COLO668 (cell line): ENCODE measurements at regions not wholly inside any gene's neighbourhood (a gene's known extent, or its start where the extent isn't known, plus 50 kb on each side); places are given as distances from the start of the nearest gene placed in this dataset.

ENCODE experiments used
- DNase-seq: peaks from one replicate; lab custom pipeline; 2025; ENCODE audit not compliant: unreplicated experiment; lab: John Stamatoyannopoulos, UW

DNA sequence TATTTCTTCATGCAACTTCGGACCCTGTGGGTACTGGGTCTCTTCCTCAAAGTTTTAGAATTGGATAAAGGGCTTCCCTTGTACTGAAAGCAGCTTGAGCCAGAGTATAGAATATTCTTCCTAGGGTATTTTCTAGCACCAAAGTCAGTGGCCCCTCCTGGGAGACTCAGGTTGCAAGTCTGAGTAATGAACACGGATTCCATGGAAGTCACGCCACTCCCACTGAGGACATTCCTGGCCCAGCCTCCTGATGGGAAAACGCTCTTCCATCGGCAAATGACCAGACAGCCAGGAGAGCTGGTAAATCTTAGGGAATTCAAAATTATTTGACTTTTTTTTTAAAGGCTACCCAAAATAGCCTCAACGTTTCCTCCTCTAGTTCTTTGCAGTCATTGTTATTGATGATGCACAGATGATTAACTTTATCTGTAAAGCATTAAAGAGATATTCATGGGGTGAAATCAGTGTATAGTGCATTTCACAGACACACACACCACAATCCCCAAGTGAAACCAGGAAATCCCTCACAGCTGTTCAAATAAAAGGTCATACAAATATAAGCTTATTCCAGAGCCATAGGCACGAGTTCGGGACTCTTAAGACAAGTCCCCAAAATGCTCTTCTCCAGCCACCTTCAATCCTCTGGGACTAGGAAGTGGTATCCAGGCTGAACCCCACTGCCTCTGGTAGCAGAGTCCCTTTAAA lies 248.8 kb downstream of the SOD2 start:
- DNase-seq: no peak

DNA sequence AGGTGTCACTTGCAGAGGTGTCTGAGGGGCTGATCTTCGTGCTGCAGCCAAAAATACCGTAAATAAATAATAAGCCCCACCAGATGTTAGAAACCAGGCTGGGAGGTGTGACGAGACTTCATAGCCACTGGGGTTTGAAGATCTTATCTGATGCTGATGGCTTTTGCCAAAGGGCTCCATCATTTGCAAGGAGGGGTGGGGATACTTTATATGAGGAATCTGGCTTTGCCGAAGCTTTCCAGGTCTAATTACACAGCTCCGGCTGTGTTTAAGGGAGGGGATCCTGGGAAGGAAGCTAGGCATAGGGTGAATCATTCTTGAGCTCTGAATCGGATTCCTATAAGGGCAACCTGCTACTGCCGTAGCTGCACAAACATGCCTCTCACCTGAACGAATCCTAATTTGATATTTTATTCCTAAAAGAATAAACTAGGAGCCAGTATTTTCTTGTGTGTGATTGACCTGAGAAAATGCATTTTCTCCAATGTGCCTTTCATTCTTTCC lies 249.6 kb downstream of the SOD2 start:
- no peak for DNase-seq

DNA sequence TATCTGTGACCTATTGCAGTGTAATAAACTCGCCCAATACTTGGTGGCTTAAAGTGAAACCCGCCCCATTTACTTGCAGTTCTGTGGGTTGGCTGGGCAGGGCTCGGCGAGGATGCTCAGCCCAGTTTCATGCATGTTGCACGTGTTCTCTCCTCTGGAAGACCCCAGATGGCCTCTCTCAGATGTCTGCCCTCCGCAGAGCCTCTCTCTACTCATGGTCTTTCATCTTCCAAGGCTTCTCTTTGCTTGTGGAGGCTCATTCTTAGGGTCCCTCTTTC lies 251.4 kb downstream of the SOD2 start:
- DNase-seq: no peak

DNA sequence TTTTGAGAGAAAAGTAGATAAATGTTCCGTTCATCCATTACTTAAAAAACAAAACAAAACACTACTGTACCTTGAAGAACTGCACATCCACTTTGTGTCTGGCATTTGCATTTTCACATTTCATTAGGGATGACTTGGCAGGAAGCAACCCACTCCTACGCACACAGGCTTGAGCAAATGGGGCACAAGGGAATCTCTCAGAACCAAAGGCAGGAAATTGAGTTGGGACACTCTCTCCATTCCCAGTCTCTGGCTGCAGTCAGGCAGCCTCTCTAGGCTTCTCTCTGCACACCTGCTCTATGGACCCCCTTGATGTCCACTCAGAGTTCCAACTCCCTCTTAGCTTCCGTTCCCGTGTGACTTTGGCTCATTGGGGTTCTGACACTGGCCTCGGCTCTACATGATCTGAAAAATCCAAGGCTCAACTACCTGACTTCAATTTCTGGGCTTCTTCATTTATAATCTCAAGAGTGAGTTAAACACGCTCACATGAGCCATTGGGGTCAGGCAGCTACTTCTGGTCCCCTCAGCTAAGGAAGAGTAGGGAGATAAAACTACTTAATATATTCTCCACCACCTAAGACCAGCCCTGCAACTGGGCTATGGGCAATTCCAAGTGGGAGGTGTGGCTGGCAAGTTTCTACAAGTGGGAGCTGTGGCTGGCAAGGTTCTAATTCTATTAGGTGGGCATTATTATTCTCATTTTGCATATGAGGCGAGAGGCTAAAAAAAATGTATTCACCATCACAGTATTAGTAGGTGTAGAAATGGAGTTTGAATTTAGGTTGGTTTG lies 251.9 kb downstream of the SOD2 start:
- DNase-seq: no peak

DNA sequence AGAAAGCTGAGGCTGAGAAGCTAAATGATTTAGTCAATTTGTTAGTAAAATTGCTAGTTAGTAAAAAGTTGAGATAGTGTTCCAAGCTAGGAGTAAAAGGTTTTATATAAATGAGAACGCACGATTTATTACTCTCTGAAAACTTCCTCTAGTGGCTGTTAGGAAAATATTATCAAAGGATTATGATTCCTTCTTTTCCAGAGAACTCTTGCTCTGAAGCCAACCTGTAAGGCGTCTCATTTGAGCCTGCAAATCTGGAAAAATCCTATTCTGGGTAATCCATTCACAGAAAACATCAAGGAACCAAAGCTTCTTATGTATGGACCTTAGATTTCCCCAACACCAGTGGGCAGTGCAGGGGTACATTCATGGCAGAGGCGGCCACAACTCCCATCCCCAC lies 252.7 kb downstream of the SOD2 start:
- DNase-seq: no peak

DNA sequence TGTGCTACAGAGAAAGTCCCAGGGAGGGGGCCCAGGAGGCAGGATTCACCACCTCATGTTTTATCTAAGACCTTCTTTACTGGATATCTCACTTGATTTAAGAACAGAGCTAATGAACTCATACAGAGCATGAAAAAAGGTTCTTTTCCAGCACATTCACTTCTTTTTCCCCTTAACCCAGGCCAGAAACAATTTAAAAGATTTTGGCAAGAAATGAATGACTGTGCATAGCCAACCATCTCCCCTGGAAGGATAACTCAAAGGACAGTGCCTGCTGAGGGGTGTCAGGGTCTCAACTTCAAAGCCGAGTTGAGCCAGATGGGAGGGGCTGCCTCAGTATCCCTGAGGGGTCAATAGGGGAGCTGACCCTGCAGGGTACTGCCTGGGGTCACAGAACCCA lies 253.4 kb downstream of the SOD2 start:
- no peak for DNase-seq

DNA sequence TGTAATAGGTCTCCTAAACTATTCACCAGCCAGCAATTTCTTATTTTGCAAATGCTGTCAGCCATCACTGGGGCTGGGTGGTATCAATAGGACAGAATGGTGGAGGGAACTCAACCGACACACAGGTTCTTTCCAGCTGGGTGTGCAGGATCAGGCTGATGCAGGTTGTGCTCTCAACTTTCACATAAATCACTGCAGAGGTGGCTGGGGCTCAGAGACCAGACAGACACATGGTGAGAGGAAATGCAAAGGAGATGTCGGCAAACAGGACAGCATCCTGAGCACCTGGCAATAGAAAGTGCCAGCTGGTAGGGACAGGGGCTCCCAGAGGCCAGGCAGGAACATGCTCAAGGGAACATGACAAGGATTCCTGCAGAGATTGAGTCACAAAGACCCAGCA lies 254.9 kb downstream of the SOD2 start:
- no peak for DNase-seq

DNA sequence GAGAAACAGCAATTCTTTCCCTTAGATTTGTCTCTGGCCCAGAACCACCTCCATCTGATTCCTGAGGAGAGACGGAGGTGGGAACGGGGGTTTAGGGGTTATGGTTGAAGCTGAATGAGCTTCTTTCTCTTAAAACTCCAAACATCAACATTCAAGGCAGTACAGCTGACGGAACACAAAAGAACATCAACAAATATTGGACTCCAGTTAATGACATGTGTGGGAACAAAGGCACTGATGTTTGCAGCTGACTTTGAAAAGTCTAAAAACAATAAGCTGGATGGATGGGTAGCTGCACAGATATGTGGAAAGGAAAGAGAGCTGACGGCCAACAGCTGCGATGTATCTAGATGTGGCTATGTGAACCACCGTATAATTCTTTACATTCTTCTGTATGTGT lies 256.5 kb downstream of the SOD2 start:
- DNase-seq: no peak

DNA sequence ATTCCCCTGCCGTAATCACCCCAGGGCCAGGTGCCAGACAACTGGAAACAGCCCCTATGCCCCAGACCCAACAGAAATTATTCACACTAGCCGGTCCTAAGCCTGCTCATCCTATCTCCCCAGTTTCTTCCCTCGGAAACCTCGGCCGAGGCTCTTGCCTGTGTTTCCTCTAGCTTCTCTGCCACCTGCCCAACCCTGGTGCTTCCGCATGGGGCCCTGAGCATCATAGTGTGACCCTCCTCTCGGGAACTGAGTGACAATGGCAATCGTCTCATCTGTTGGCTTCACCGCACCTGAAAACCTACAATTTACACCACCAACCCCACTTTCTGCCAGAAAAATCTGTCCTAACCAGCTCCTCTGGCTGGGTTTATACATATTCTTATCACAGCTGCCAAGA lies 257.3 kb downstream of the SOD2 start:
- no peak for DNase-seq

DNA sequence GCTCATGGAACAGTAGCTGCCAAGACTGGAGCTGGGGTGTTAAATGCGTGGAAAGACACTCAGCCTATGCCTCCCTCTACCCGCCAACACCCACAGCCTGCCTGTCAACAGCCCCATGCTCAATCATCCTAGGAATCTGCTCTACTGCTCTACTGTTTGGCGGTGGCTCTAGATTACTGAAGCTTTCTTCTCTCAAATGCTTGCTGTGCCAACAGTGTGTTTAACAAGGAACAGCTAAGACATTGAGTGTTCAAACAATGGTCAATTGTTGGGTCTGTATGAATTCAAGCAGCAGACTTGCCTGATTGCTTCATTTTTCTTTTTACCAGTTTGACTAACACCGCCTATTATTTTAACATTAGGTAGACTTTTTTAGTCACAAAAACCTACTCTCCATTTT lies 258.6 kb downstream of the SOD2 start:
- no peak for DNase-seq

DNA sequence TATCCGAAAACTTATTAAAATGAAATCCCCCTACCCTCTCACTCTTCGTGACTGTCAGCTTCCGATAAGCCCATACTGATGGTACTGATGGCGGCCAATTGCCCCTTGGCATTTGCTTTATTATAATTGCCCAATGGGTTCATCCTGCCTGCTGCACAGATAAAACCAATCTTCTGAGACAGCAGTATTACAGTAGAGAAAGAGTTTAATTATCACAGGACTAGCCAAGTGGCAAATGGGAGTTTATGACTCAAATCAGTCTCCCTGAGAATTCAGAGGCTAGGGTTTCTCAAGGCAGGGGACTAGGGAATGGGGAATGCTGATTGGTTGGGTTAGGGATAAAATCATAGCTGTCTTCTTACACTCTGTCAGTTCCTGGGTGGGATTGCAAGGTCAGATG lies 259.5 kb downstream of the SOD2 start:
- no peak for DNase-seq

DNA sequence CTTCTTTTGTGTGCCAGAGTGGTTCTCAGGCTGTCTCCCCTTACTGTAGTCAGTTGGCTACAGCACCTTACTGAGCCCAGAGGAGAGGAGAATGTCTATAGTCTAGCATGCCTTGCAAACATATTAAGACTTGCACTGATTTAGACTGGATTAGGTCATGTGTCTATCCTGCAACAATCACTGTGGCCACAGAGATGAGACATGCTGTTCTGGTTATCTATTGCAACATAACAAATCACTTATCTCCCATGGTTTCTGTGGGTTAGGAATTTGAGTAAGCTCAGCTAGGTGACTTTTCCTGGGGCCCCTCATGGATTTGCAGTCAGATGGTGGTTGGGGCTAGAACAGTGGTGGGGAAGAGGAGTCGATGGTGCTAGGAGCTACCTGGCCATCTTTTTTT lies 261.3 kb downstream of the SOD2 start:
- DNase-seq: no peak

DNA sequence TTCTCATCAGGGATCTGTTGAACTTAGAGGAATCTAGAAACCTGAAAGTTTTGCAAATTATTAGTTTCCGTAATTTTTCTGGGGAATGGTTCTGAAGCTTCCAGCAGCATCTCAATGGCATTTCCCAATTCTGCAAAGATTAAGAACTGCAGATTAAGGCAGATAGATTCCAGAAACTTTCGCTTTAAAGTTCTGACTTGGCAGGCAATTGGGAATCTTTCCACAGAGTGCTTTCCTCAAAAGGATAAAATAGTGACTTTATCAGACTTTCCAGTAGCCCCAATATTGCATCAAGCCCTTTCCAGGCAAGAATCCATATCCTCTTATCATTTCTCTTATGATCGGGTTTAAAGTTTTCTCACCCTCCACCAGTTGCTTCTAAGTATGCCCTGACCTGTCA lies 261.1 kb downstream of the FNDC1 start:
- no peak for DNase-seq

DNA sequence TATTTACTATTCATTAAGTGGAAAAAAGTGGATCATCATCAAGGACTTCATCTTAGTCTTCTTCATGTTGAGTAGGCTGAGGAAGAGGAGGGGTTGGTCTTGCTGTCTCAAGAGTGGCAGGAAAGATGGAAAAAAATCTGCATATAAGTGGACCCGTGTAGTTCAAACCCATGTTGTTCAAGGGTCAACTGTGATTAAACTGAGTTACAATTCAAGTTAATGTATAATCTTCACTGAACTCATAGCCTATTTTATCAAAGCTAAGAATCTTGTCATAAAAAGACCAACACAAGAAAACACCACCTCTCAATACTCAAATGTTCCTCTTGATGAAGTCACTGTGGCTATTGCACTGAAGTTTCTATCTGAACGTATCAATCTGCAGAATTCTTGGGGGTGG lies 260.2 kb downstream of the FNDC1 start:
- no peak for DNase-seq

DNA sequence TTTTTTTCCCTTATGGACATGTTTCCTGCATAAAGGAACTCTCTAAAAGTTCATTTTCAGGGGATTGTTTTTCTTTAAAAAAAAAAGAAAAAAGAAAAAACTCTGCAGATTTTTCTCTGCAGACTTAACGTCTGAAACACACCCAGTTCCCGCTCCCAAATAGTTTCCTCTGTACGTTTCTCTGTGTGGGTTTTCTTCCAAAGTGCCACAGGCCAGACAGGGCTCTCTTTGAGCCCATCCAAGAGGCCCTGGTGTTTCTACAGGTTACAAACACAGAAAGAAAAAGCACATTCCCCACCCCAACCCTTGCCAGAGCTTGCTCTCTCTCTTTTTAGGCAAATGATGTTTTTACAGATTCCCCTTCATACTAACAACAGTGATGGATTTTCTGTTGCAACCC lies 258.6 kb downstream of the FNDC1 start:
- no peak for DNase-seq

DNA sequence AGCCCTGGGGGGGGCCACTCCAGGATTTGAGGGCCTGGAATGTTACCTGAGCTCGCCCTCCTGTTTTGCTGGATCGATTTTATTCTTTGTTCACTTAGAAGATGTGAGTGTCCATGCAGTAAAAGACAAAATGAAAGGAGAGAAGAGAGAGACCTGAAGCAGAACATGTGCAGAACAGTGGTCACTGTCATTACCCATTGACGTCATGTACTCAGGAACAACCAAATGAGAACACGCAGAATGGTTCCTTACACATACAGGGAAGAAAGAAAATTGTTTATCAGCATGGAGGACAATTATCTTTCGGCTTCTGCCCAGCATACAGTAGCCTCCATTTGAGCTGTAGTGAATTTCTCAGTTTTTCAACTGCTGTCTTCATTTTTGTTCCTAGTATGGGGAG lies 258.1 kb downstream of the FNDC1 start:
- DNase-seq: no peak

DNA sequence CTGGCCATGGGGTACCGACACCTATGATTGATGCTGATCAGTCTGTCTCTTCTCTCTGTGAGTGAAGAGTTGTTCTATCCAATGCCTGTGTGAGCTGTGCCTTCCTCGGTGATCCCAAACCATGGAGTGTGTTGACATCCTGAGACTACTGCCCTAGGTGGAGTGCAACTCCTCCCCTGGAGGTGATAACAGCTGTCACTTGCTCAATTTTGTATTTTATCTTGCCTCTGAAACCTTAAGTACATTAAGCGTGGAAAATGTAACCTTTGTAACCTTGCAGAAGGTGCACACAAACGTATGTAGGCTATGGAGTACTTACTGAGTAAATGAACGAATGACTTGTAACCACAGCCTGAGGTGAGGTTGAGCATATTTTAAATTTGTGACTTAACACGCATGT lies 256.2 kb downstream of the FNDC1 start:
- no peak for DNase-seq

DNA sequence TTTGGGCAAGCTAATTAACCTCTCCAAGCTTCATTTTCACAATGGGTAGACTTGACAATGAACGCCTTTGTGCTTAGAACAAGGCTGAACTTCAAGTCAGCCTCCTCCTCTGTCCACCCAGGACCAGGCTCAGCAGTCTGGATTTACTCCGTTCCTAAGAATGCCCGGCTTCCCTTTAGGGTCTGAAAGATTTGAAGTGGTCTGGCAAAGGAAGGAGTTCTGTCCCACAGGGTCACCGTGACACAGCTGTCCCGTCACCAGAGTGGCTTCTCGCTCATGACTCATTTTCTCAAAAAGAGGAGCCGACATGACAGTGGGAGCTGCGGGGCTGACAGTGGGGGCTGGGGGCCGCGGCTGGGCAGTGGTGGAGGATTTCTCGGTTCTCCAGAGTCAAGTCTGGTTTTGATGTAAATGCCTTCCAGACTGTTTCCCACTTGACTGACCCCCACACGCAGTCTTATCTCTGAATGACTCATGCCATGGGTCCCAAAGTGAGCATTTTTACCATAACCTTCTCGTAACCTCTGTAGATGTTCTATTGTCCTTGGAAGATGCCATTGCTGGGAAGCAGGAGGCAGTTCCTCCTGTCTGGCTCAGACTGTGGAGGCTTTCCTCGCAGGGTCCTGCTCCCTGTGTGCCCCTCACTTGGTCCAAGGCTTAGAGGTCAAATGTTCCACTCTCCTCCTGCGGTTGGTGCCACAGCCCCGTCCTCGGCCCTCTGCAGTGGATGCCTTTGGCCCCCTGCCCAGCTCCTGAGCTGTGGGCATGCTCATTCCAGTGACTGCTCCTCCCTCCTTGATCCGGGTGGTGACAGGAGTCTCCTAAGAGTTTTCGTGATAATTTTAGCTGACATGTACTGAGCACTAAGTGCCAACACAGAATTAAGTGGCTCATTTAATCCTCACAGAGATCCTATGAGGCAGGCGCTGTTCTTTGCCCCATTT lies 253.1 kb downstream of the FNDC1 start:
- no peak for DNase-seq

DNA sequence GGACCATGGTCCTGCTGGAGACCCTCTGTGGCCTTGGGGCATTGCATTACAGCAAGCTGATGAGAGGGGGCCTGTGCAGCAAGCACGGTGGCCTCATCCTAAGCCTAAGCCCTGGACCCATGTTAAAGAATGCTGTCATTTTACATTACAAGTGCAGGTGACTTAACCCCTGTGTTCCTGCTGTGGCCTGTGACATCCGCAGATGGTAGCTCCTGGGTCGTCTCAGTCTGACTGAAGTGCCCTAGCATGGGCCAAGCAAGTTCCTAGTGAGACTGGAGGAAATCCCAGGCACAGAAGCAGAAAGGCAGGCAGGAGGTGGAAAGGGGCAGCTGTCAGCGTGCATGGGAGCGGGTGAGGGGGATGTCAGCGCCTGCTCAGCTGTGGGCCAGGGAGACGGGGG lies 252.4 kb downstream of the FNDC1 start:
- DNase-seq: no peak

DNA sequence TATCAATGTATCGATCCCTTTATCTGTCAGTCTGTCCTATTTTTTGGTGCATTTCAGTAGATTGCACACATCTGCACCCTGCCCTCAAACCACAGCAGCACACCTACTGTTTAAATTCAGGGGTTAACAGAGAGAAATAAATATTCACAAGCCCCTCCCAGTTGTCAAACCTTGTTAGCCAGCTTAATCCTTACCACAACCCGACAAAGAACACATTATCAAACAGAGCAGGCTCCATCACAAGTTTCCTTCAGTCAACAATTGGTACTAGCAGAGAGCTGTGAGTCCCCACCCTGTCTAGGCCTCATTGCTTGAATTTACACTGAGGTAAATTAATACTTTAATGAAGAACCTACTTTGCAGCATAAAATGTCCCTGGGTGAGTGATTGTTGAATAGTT lies 249.8 kb downstream of the FNDC1 start:
- DNase-seq: no peak

DNA sequence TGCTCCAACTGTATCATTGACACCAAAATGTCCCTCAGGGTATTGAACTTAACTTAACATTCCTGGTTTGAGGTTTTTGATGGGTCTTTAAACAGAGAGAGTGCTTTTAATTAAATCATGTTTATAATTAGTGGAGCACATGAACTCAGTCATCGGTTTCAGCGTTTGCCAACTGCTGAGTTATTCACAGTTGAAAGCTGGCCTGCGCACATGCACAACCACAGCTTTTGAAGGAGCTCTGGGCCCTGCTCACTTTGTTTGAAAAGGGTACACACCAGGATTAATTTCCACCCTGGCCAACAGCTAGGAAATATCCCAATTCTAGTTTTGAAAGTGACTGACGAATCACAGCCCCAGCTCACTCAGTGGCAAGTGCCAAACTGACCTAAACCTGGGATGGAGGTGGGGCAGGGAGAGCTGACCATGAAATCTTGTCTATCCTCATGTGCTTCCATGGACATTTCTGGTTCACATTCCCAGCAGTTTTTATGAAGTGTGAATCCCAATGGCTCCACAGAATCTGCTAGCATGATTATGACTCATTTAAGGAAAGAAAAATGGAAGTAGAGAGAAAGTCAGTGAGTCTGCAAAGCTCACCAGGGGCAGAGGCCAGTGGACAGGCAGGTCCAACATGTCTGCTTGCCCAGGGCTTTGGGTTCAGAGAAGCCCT lies 247.8 kb downstream of the FNDC1 start:
- no peak for DNase-seq
